HEK293 (cell line): ENCODE measurements at regions not wholly inside any gene's neighbourhood (a gene's known extent, or its start where the extent isn't known, plus 50 kb on each side); places are given as distances from the start of the nearest gene placed in this dataset.

Source experiments
- CTCF ChIA-PET: fragments of 350-600 bp; formaldehyde crosslinking; extraction: SDS; loops from one replicate; lab custom pipeline; 2021; ENCODE audit warnings: antibody characterized with exemption; lab: Yijun Ruan, JAX
- POLR2A ChIA-PET: fragments of 300-600 bp; formaldehyde crosslinking; extraction: SDS; loops from one replicate; lab custom pipeline; 2020; ENCODE audit warnings: antibody characterized with exemption, inconsistent platforms; lab: Yijun Ruan, JAX
- H3K27ac ChIP-seq: fragments of 200-500 bp; sonication (Bioruptor generic); 2 replicates; pipeline ENCODE4 v1.5.1; 2014; ENCODE audit warnings: low read depth, low read length, control low read depth, inconsistent platforms; ENCODE audit errors: extremely low read depth
- H3K36me3 ChIP-seq, 2 experiments: fragments of 200-500 bp in 1 of 2; sonication (Bioruptor generic) in 1 of 2; 1 replicate in 1 of 2; 2 replicates in 1 of 2; pipeline ENCODE4 v1.5.1; 2014 to 2017; ENCODE audit warnings: inconsistent platforms in 2 of 2, low read length in 2 of 2; ENCODE audit not compliant: control insufficient read depth in 2 of 2, insufficient read depth in 1 of 2
- H3K4me1 ChIP-seq: fragments of 200-500 bp; sonication (Bioruptor generic); 2 replicates; pipeline ENCODE4 v1.5.1; 2014; ENCODE audit warnings: mild to moderate bottlenecking, low read length, inconsistent platforms; ENCODE audit not compliant: control insufficient read depth, insufficient read depth
- H3K4me3 ChIP-seq: 2 replicates; pipeline ENCODE4 v1.5.1; 2011; ENCODE audit warnings: low read depth, mild to moderate bottlenecking, control low read depth, low read length, moderate library complexity
- H3K9me3 ChIP-seq: fragments of 200-500 bp; sonication (Bioruptor generic); 2 replicates; pipeline ENCODE4 v1.5.1; 2014; ENCODE audit warnings: low read depth, low read length, inconsistent platforms; ENCODE audit not compliant: control insufficient read depth, insufficient read depth
- GLI4 ChIP-seq: fragments of 450-650 bp; formaldehyde crosslinking; IDR thresholded peaks from 2 replicates; pipeline ENCODE4 v1.5.1; 2016; ENCODE audit warnings: missing biosample characterization, missing genetic modification characterization
- OSR2 ChIP-seq: fragments of 450-650 bp; formaldehyde crosslinking; IDR thresholded peaks from 2 replicates; pipeline ENCODE4 v1.5.1; 2016; ENCODE audit warnings: missing biosample characterization, missing genetic modification characterization
- YY1 ChIP-seq: fragments of 450-650 bp; formaldehyde crosslinking; IDR thresholded peaks from 2 replicates; pipeline ENCODE4 v1.5.1; 2018; ENCODE audit warnings: missing biosample characterization, missing genetic modification characterization
- ZBTB17 ChIP-seq: fragments of 450-650 bp; formaldehyde crosslinking; IDR thresholded peaks from 2 replicates; pipeline ENCODE4 v1.5.1; 2016; ENCODE audit warnings: missing biosample characterization, missing genetic modification characterization
- ZBTB20 ChIP-seq: fragments of 450-650 bp; formaldehyde crosslinking; IDR thresholded peaks from 2 replicates; pipeline ENCODE4 v1.5.1; 2016; ENCODE audit warnings: missing biosample characterization, missing genetic modification characterization
- ZBTB8A ChIP-seq: fragments of 450-650 bp; formaldehyde crosslinking; IDR thresholded peaks from 2 replicates; pipeline ENCODE4 v1.5.1; 2016; ENCODE audit warnings: missing biosample characterization, missing genetic modification characterization
- ZNF121 ChIP-seq: fragments of 450-650 bp; formaldehyde crosslinking; IDR thresholded peaks from 2 replicates; pipeline ENCODE4 v1.5.1; 2016; ENCODE audit warnings: missing biosample characterization, missing genetic modification characterization
- ZNF174 ChIP-seq: fragments of 450-650 bp; formaldehyde crosslinking; IDR thresholded peaks from 2 replicates; pipeline ENCODE4 v1.5.0; 2017; ENCODE audit warnings: missing biosample characterization, mild to moderate bottlenecking, missing genetic modification characterization
- ZNF214 ChIP-seq: fragments of 450-650 bp; formaldehyde crosslinking; IDR thresholded peaks from 2 replicates; pipeline ENCODE4 v1.5.1; 2017; ENCODE audit warnings: missing biosample characterization, mild to moderate bottlenecking, missing genetic modification characterization, borderline replicate concordance
- ZNF362 ChIP-seq: fragments of 450-650 bp; formaldehyde crosslinking; IDR thresholded peaks from 2 replicates; pipeline ENCODE4 v1.5.1; 2016; ENCODE audit warnings: missing biosample characterization, missing genetic modification characterization
- ZNF416 ChIP-seq: fragments of 450-650 bp; formaldehyde crosslinking; IDR thresholded peaks from 2 replicates; pipeline ENCODE4 v1.5.1; 2016; ENCODE audit warnings: missing biosample characterization, missing genetic modification characterization
- ZNF48 ChIP-seq: fragments of 450-650 bp; formaldehyde crosslinking; IDR thresholded peaks from 2 replicates; pipeline ENCODE4 v1.5.1; 2016; ENCODE audit warnings: missing biosample characterization, missing genetic modification characterization
- ZNF514 ChIP-seq: fragments of 450-650 bp; formaldehyde crosslinking; IDR thresholded peaks from 2 replicates; pipeline ENCODE4 v1.5.1; 2016; ENCODE audit warnings: missing biosample characterization, missing genetic modification characterization
- ZNF548 ChIP-seq: fragments of 450-650 bp; formaldehyde crosslinking; IDR thresholded peaks from 2 replicates; pipeline ENCODE4 v1.5.1; 2016; ENCODE audit warnings: missing biosample characterization, missing genetic modification characterization
- ZNF654 ChIP-seq: fragments of 450-650 bp; formaldehyde crosslinking; IDR thresholded peaks from 2 replicates; pipeline ENCODE4 v1.5.1; 2016; ENCODE audit warnings: low read depth, missing biosample characterization, missing genetic modification characterization
- ZSCAN4 ChIP-seq: fragments of 450-650 bp; formaldehyde crosslinking; IDR thresholded peaks from 2 replicates; pipeline ENCODE4 v1.5.1; 2017; ENCODE audit warnings: missing biosample characterization, missing genetic modification characterization
- TF ChIP-seq, protein P1 (sequence below): fragments of 450-650 bp; formaldehyde crosslinking; IDR thresholded peaks from 2 replicates; pipeline ENCODE4 v1.5.1; 2016; ENCODE audit warnings: missing biosample characterization, missing genetic modification characterization, borderline replicate concordance

DNA sequence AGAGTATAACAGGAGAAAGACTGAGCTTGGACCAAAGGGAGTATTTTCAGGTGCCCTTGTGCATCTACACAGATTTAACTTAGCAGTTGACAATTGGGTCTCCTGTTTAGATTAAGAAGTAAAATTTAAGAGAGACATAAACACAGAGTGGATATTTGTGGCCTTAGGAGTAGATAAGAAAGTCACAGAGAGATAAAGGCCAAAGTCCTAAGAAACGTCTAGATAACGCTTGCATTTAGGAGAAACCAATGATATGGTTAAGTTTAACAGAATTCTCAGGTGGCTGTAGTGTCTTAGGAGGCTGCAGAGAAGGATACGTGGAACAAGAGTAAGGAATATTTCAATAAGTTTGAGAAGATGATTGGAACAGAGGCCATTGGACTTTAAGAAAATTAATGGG is 155.0 kb upstream of the DAB2 start:
- Histone ChIP-seq H3K36me3 (no peaks in the 10 kb centered on the region), H3K4me3 (no peak overlapping the region), H3K4me1 (no peaks in the 10 kb centered on the region), H3K9me3 (no peaks in the 10 kb centered on the region), H3K27ac (no peak overlapping the region)
- no peak for TF ChIP-seq ZBTB17
- TF ChIP-seq, protein P1, sequence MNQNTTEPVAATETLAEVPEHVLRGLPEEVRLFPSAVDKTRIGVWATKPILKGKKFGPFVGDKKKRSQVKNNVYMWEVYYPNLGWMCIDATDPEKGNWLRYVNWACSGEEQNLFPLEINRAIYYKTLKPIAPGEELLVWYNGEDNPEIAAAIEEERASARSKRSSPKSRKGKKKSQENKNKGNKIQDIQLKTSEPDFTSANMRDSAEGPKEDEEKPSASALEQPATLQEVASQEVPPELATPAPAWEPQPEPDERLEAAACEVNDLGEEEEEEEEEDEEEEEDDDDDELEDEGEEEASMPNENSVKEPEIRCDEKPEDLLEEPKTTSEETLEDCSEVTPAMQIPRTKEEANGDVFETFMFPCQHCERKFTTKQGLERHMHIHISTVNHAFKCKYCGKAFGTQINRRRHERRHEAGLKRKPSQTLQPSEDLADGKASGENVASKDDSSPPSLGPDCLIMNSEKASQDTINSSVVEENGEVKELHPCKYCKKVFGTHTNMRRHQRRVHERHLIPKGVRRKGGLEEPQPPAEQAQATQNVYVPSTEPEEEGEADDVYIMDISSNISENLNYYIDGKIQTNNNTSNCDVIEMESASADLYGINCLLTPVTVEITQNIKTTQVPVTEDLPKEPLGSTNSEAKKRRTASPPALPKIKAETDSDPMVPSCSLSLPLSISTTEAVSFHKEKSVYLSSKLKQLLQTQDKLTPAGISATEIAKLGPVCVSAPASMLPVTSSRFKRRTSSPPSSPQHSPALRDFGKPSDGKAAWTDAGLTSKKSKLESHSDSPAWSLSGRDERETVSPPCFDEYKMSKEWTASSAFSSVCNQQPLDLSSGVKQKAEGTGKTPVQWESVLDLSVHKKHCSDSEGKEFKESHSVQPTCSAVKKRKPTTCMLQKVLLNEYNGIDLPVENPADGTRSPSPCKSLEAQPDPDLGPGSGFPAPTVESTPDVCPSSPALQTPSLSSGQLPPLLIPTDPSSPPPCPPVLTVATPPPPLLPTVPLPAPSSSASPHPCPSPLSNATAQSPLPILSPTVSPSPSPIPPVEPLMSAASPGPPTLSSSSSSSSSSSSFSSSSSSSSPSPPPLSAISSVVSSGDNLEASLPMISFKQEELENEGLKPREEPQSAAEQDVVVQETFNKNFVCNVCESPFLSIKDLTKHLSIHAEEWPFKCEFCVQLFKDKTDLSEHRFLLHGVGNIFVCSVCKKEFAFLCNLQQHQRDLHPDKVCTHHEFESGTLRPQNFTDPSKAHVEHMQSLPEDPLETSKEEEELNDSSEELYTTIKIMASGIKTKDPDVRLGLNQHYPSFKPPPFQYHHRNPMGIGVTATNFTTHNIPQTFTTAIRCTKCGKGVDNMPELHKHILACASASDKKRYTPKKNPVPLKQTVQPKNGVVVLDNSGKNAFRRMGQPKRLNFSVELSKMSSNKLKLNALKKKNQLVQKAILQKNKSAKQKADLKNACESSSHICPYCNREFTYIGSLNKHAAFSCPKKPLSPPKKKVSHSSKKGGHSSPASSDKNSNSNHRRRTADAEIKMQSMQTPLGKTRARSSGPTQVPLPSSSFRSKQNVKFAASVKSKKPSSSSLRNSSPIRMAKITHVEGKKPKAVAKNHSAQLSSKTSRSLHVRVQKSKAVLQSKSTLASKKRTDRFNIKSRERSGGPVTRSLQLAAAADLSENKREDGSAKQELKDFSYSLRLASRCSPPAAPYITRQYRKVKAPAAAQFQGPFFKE = no peak
- CTCF ChIA-PET = interaction anchor here (0.6 to 2.1 kb wide), 14 partner anchors 8 to 1157 kb away, joined by 3 to 6 read pairs (median 3); no protein-coding TSS in a partner anchor
- POLR2A ChIA-PET = no interaction called here

DNA sequence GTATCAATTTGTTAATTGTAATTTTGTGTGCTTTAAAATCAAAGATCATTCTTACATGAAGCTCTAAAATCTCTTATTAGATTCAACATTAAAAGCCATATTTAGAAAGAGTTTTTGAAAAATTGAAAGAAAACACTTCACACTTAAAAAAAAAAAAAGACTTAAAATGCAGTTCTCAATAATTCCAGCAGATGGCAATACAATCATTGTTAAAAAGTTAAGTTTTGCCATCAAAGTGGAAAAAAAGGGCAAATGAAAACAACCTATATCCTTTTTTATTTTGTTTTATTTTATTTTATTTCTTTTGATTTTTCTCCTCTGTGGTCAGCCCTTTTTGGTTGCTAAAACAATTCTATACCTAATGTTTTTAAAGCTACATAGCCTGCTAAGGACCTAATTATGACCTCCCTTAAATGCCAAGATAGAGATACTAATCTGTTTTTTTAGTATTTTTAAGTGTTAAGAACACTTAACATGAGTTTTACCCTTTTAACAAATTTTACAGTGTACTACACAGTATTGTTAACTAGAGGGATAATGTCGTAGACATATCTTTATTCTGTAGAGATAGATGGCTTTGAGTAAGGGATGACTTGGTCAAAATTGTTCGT is 154.2 kb upstream of the DAB2 start:
- Histone ChIP-seq H3K4me1 (no peaks in the 10 kb centered on the region), H3K36me3 (no peaks in the 10 kb centered on the region), H3K4me3 (no peak overlapping the region), H3K27ac (no peak overlapping the region), H3K9me3 (no peaks in the 10 kb centered on the region)
- ChIA-PET POLR2A (no interaction called here), CTCF (interaction anchor here (0.5 to 2.1 kb wide), 42 partner anchors 9 to 1743 kb away, joined by 3 to 15 read pairs (median 4); no protein-coding TSS in a partner anchor)
- TF ChIP-seq GLI4 (tag by site-specific recombination) (no peak), OSR2 (no peak), ZNF214 (no peak), ZNF121 (tag by site-specific recombination) (no peak), ZBTB20 (tag by site-specific recombination) (no peak), ZNF416 (tag by site-specific recombination) (no peak), YY1 (tag by site-specific recombination) (no peak), ZNF362 (peak; percentile 90), ZNF654 (tag by site-specific recombination) (peak; percentile 94), ZBTB8A (tag by site-specific recombination) (no peak)

GRCh38 chr5:39577529-39577928 is 152.7 kb upstream of the DAB2 start:
- H3K4me3 ChIP-seq = no peak overlapping the region
- no peaks in the 10 kb centered on the region for H3K36me3 ChIP-seq
- H3K27ac ChIP-seq = no peak overlapping the region
- ChIA-PET POLR2A (no interaction called here), CTCF (interaction anchor here (0.5 to 2.1 kb wide), 11 partner anchors 9 to 1111 kb away, joined by 3 to 15 read pairs (median 3); no protein-coding TSS in a partner anchor)
- no peaks in the 10 kb centered on the region for H3K9me3 ChIP-seq
- TF ChIP-seq ZNF174 (tag by site-specific recombination) (no peak), ZNF514 (tag by site-specific recombination) (no peak), ZNF548 (tag by site-specific recombination) (no peak), ZNF48 (tag by site-specific recombination) (no peak), ZSCAN4 (tag by site-specific recombination) (no peak)
- H3K4me1 ChIP-seq = no peaks in the 10 kb centered on the region
